NCI-H526 treated with DMSO at 0.1 percent for 48 hours (cell line): ENCODE measurements at regions not wholly inside any gene's neighbourhood (a gene's known extent, or its start where the extent isn't known, plus 50 kb on each side); places are given as distances from the start of the nearest gene placed in this dataset.
A peak's percentile ranks its signal among the peaks of the same experiment; 100 is the strongest.

ENCODE experiments used
- DNase-seq: peaks from one replicate; lab custom pipeline; 2025; lab: John Stamatoyannopoulos, UW

GRCh38 chr13:53512635-53513034 lies 484.0 kb downstream of the OLFM4 start:
- DNase-seq = no peak

DNA sequence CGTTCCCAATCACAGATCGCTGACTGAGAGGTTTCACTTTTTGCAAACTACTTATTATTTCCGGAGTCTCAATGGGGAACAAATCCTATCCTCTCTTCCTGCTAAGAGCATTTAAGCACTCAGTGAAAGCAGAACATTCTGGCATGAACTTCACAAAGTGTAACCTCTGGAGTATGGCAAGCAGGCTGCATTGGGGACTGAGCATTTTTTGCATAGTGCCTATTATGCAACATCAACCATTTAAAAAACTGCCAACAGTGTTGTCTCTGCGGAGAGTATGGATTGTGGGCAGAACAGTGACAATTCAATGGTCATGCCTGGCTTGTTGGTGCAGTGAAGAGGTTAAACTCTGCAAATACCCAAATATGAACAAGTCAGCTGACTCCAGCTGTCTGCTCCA lies 484.6 kb downstream of the OLFM4 start:
- DNase-seq = no peak

DNA sequence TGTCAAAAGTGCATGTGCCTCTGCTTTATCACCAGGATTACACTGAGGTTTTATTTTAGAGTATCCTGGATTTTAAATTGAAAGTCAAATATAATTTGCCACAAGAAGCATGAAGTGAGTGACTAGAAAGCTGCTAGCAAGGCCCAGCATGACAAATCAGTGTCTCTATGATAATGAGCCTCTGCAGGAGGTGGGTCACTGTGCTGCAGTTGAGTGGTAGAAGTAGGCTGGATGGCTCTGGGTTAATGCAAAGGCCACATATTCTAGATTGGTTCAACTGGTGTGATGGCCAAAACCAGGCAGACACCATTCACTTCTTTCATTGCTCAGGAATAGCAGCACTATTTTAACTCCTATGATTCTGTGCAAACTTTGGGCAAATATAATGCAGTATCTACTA lies 491.5 kb downstream of the OLFM4 start:
- no peak for DNase-seq

DNA sequence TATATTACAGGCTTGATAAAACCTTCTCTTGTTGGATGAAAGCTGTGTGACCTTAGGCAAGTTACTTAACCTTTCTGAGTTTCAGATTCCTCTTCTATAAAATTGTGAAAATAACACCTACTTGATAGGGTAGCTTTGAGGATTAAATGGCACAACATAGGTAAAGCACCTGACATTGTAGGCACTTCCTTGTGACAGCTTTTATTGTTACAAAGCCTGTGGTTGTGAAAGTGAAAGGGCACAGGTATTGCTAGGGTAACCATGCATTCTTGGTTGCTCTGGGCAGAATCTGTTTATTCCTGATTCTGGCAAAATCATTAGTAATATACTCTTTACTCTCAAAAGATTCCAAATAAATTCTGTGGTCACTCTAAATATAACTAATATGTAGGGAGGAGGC lies 493.4 kb downstream of the OLFM4 start:
- no peak for DNase-seq

DNA sequence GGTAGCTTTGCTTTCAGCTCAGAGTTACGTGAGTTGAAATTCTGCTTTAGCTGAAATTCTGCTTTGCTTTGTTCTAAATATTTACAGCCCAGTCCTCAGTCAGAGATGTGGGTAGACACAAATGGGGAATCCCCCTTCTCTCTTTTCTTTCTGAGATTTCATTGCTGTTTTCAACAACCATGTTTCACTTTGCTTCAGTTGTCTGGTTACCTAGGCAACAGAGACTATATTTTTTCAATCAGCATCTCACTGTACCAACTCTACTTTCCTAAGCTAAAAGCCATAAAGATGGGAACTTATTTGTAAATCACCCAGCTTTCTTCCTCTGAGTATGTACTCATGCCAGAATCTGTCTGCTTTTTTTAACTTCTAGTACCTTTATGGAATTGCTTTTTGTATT lies 509.0 kb downstream of the OLFM4 start:
- no peak for DNase-seq

DNA sequence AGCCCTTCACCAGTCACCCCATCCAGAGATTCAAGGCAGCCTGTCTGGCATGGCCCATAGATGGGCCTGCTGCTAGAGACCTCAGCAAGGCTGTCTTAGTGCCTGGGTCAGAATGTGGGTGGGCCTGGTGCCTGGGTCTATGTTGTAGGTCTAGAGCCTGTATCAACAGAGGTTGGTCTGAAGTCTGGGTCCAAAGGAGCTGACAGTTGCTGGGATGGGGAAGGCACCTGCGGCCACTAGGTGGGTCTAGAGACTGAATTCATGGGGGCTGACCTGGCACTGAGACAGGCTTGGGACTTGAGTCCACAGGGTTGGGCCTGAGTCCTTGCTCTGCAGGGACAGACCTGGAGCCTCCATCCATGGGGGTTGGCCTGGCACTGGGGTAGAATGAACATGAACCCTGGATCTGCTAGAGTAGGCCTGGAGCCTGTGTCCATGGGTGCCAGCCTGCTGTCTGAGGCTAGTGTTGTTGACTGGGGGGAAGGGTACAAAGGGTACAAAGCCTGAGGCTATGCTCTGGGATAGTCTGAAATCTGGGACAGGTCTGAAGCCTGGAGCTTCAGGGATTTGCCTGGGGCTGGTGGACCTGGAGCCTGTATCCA lies 516.8 kb downstream of the OLFM4 start:
- DNase-seq = no peak

GRCh38 chr13:53560556-53560955 lies 531.9 kb downstream of the OLFM4 start:
- no peak for DNase-seq

DNA sequence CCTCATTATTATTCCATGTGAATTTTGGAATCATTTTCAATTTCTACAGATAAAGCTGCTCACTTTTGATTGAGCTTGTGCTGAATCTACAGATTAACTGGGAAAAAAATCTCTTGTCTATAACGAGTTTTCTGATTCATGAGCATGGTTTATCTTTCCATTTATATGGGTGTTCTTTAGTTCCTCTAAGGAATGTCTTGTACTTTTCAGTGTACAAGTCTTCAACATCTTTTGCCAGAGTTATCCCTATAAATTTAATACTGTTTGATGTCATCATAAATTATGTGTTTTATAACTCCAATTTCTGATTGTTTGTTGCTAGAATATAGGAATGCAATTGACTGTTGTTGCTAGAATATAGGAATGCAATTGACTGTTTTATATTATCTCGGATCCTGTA lies 533.8 kb downstream of the OLFM4 start:
- no peak for DNase-seq

- DNase-seq = no peak
Observed at GRCh38 chr13:53568491-53568890, 539.9 kb downstream of the OLFM4 start.

DNA sequence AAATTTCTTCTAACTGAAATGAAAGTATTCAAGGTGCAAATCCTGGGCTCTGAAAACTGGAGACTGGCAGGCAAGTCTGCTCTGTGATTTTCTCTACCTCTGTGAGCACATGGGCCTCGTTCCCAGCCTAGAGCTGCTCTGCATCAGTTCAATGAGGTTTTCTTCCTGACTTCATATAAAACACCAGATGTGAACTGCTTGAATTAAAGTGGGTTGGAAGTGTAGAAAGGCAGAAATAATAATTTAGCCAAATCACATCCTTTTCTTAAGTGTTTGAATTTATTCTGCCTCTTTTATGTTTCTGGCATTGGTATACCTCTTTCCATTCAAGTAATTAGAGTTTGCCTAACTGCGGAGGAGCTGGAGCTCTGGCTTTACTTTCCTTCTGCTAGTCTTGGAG lies 540.8 kb downstream of the OLFM4 start:
- no peak for DNase-seq

GRCh38 chr13:53601113-53601512 lies 572.5 kb downstream of the OLFM4 start:
- no peak for DNase-seq

DNA sequence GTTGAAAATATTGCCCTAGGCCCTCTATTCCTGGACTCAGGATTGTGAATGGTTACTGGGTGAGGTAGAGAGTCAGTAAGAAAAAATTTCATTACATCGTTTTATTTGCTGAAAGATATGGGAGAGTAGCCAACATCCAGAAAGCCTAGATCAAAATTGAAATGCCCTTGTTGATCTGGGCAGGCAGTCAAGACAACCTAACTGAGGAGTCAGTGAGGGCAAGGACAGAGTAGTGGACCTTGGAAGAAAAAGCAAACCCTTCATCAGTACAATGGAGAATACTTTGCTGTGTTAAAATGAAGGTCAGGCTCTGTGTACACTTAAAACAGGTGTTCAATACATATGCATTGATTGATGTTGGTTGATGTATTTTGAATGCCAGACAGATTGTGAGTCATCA lies 576.7 kb downstream of the OLFM4 start:
- DNase-seq = no peak

GRCh38 chr13:53612200-53612599 lies 583.6 kb downstream of the OLFM4 start:
- DNase-seq = no peak

DNA sequence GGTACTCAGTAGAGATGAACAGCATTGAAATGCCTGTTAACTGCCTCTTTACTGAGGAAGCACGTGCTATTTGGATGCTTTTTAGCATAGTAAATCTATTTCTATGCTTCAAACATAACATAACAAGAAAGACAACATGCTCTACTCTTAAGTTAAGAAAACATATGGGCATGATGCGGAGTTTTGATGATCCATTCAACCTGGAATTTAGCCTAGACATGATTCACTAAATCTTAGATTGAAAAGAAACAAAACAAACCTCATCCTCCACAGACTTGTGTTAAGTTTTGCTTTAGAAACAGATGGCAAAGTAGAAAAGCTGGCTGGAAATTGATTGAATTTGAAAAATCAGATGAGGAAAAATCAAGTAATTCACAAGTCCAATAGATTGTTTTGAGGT lies 593.8 kb downstream of the OLFM4 start:
- DNase-seq = no peak

DNA sequence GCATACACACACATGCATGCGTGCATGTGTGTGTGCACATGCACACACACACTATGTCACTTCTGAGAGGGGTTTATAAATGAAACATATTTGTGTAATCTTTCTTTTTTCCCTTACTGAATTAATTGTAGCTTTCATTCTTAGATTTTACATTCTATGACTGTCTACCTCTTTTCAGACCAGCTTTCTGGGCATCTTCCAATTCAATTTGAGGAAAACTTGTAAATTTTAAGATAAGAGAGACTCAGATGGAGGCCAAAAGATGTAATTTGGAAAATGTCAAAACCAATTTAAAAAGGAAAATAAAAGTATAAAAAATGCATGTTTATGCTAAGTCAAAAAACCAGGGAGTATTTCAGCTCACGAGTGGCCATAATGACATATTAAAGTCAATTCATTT lies 594.5 kb downstream of the OLFM4 start:
- no peak for DNase-seq

DNA sequence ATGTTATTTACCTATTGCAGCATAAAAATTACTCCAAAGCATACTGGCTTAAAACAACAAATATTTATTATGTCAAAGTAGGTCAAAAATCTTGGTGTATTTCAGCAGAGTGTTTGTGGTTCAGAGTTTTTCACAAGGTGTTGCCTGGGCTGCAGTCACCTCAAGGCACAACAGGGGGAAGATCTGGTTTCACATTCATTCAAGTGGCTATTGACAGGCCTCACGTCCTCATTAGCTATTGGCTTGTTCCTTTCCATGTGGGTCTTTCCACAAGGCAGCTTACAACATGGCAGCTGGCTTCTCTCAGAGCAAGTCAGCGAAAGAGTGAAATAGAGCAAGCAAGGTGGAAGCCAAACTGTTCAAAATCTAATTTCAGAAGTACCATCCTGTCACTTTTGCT lies 602.9 kb downstream of the OLFM4 start:
- DNase-seq = no peak

DNA sequence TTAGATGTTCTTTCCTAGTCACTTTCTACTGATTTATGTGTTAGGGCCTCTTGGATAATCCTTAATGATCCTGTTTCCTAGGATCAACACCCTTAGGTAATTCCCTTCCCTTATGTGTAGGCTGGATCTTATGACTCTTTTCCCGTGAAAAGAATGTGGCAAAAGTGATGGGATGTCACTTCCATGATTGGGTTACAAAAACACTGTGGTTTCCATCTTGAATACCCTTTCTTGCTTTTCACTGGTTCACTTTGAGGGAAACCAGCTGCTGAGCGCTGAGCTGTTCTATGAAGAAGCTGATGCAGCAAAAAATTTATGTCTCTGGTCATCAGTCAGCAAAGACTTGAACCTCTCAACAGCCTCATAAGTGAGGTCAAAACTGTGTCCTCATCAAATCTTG lies 609.4 kb downstream of the OLFM4 start:
- no peak for DNase-seq

DNA sequence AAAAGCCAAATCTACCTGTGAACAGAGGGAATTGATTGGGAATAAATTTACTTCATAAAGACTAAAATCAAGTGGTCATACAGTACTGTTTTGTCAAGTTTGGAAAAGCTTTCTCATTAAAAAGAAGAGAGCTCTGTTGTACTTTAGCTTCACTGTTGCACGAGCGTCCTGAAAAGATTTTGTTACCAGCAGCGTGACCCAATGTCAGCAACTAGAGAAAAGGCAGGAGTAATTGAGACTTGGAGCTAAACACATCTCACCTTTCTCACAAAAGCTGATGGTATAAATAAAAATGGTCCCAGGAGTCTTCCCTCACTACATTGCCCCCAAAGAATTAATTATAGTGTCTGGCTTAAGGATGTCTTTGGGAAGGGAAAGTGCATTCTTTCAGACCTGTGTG lies 613.7 kb downstream of the OLFM4 start:
- no peak for DNase-seq

DNA sequence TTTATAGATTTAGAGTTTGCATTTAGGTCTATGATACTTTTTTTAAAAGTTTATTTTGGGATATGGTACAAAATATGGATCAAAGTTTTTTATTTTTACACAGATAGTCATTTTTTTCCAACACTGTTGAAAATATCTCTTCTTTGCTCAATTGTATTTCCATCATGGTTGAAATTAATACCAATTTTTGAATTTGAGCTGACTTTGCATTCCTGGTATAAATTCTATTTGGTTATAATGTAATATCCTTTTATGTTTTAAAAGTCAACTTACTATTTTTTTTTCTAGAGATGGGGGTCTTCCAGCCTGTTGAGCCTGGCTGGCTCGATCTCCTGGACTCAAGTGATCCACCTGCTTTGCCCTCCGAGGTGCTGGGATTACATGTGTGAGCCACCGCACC lies 620.1 kb downstream of the OLFM4 start:
- no peak for DNase-seq

- no peak for DNase-seq
Observed at GRCh38 chr13:53672005-53672404, 643.4 kb downstream of the OLFM4 start.

- DNase-seq = no peak
Observed at GRCh38 chr13:53683146-53683545, 654.5 kb downstream of the OLFM4 start.

GRCh38 chr13:53683608-53684007 lies 655.0 kb downstream of the OLFM4 start:
- no peak for DNase-seq

GRCh38 chr13:53691417-53691816 lies 662.8 kb downstream of the OLFM4 start:
- no peak for DNase-seq

DNA sequence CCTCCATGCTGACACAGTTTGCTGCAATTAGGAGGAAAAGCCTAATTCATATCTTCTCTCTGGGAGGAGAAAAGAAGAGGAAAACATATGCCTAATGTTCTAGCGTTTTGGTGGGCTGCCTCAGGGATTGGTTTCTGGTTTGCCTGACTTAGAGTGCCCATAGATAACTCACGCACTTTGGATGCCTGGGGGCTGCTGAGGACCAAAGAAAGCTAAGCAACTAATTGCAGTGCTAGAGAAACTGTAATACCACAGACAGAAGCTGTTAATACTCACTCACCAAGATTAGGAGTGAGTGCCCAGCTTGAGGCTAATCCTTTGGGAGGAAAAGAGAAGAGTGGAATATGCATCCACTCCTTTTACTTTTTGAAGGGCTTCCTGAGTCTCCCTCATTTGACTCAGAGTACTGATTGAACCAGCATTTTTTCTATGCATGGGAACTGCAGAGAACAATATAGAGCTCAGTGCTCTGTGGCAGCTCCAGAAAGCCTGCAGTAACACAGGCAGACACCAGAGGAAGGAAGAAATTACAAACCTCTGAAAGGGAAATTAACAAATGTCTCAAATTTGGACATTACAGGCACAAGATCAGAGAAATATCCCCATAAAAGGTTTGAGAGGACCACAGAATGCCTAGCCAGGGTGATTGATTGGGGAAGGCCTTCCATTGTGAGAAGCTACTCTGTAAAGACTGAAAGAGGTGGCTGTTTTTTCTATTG lies 666.4 kb downstream of the OLFM4 start:
- peak; percentile 55 for DNase-seq
